Omental fat pad (tissue), 3 donors: ENCODE measurements at regions not wholly inside any gene's neighbourhood (a gene's known extent, or its start where the extent isn't known, plus 50 kb on each side); places are given as distances from the start of the nearest gene placed in this dataset.

ENCODE experiments used
- ATAC-seq: fragments of 150-250 bp; one replicate; pipeline ENCODE4 v1.9.1; 2016; ENCODE audit warnings: mild to moderate bottlenecking, moderate library complexity; ENCODE audit not compliant: low FRiP score
- DNase-seq: peaks from one replicate; pipeline ENCODE4 v3.0.0-alpha.2; 2019; ENCODE audit warnings: low spot score
- CTCF ChIP-seq, 3 donors: fragments of 450-650 bp; IDR thresholded peaks; one replicate each; pipeline ENCODE4 v1.5.1; 2016 to 2017; ENCODE audit warnings: antibody characterized with exemption in 3 of 3, mild to moderate bottlenecking in 3 of 3, moderate library complexity in 2 of 3

- ATAC-seq (no peak), DNase-seq (no peak)
- TF ChIP-seq CTCF (IDR thresholded peaks at IDR 0.05), result no peak
Observed at GRCh38 chr6:84447651-84448050, 220.2 kb upstream of the CEP162 start.

GRCh38 chr6:84445068-84445467 lies 217.6 kb upstream of the CEP162 start:
- DNase-seq (no peak), ATAC-seq (no peak)
- no peak for TF ChIP-seq CTCF (IDR thresholded peaks at IDR 0.05)

GRCh38 chr6:84442208-84442607 lies 214.8 kb upstream of the CEP162 start:
- TF ChIP-seq CTCF (IDR thresholded peaks at IDR 0.05), result no peak
- no peak for ATAC-seq
- DNase-seq, result no peak

GRCh38 chr6:84441456-84441855 lies 214.0 kb upstream of the CEP162 start:
- no peak for TF ChIP-seq CTCF (IDR thresholded peaks at IDR 0.05)
- no peak for ATAC-seq
- no peak for DNase-seq

- no peak for TF ChIP-seq CTCF (IDR thresholded peaks at IDR 0.05)
- DNase-seq (no peak), ATAC-seq (no peak)
Observed at GRCh38 chr6:84434550-84434949, 207.1 kb upstream of the CEP162 start.

GRCh38 chr6:84432619-84433018 lies 205.2 kb upstream of the CEP162 start:
- ATAC-seq (no peak), DNase-seq (no peak)
- TF ChIP-seq CTCF (IDR thresholded peaks at IDR 0.05), result no peak

GRCh38 chr6:84428300-84428907 lies 201.0 kb upstream of the CEP162 start:
- DNase-seq, result no peak
- ATAC-seq, result no peak
- no peak for TF ChIP-seq CTCF (IDR thresholded peaks at IDR 0.05)
